ENCODE measurements at regions not wholly inside any gene's neighbourhood (a gene's known extent, or its start where the extent isn't known, plus 50 kb on each side); places are given as distances from the start of the nearest gene placed in this dataset.

DNA sequence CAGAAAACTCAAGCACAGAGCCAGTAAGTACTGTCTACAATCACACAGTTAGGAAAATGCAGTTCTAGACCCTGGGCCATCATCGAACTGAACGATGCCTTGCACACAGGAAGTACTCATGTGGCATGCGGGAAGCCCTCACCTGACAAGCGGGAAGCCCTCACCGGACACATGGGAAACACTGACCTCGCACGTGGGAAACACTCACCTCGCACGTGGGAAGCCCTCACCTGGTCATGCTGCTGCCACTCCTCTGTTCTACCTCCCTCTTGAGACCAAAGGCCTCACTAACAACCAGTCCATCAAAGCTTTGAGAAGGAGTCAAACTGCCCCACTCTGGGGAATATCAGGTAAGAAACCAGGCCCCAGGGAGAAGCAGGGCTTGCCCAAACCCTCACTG is 105.6 kb upstream of the PTPRT start:
- ChIA-PET CTCF (no interaction called here), POLR2A (no interaction called here)
- TF ChIP-seq, protein P1, sequence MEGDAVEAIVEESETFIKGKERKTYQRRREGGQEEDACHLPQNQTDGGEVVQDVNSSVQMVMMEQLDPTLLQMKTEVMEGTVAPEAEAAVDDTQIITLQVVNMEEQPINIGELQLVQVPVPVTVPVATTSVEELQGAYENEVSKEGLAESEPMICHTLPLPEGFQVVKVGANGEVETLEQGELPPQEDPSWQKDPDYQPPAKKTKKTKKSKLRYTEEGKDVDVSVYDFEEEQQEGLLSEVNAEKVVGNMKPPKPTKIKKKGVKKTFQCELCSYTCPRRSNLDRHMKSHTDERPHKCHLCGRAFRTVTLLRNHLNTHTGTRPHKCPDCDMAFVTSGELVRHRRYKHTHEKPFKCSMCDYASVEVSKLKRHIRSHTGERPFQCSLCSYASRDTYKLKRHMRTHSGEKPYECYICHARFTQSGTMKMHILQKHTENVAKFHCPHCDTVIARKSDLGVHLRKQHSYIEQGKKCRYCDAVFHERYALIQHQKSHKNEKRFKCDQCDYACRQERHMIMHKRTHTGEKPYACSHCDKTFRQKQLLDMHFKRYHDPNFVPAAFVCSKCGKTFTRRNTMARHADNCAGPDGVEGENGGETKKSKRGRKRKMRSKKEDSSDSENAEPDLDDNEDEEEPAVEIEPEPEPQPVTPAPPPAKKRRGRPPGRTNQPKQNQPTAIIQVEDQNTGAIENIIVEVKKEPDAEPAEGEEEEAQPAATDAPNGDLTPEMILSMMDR (IDR thresholded peaks at IDR 0.05; ENCODE audit: low read depth, low read length), result no peak
- Histone ChIP-seq H3K27ac (ENCODE audit: low read depth, low read length) (no peak overlapping the region), H3K27me3 (ENCODE audit: control insufficient read depth, insufficient read depth, low read length) (no peaks in the 10 kb centered on the region), H3K9me3 (ENCODE audit: control insufficient read depth, insufficient read depth, low read length) (no peaks in the 10 kb centered on the region), H3K4me3 (ENCODE audit: low read depth, low read length) (no peak overlapping the region)
- DNase-seq (ENCODE audit: low read depth, low spot score), result no peak

DNA sequence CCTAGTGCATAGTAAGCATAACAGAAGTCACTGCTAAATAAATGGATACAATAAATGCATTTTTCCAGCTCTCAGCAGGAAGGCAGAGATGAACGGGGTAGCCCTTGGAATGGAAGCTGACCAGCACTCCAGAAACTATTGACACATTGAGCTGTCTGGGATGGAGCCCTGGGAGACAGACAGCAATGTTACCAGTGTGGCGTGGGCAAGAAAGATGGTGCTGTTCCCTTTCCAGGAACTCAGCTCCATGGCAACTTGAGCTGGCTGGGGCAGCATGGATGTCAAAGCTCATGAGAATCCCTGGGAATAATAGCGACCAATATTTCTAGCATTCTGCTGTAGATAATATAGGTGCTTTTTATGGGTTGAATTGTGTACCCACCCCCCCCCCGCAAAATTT is 104.3 kb upstream of the PTPRT start:
- no peak for DNase-seq (ENCODE audit: low read depth, low spot score)
- Histone ChIP-seq H3K27ac (ENCODE audit: low read depth, low read length) (no peak overlapping the region), H3K27me3 (ENCODE audit: control insufficient read depth, insufficient read depth, low read length) (no peaks in the 10 kb centered on the region), H3K4me3 (ENCODE audit: low read depth, low read length) (no peak overlapping the region), H3K9me3 (ENCODE audit: control insufficient read depth, insufficient read depth, low read length) (no peaks in the 10 kb centered on the region)
- ChIA-PET POLR2A (no interaction called here), CTCF (no interaction called here)
- TF ChIP-seq, protein P1 (IDR thresholded peaks at IDR 0.05; ENCODE audit: low read depth, low read length), result no peak

DNA sequence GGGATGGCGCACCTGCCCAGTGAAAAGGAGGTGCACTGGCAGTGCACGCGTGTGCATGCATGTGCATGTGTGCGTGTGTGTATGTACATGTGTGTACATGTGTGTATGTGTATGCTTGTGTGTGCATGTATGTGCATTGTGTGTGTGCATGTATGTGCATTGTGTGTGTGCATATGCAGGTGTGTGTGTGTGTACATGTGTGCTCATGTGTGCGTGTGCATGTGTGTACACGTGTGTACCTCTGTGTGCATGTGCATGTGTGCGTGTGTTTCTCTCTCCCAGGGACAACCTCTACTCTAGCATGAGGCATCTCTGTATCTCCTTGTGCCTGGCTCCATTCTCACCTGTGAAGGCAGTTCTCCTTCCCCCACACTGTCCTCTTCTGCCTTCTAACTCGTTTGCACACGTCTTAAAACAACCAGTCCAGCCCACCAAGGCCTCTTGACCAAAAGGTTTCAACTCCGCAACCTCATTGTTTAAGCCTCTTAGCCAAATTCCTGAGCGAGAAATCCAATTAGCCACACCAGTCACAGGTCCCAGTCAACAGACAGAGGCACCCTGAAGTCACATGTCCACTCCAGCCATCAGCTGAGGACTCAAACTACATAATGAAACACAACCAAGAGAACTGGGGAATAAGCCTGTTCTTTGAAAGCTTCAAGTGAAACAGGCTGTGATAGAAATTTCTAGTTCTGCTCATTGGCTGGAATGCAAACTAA is 103.5 kb upstream of the PTPRT start:
- Histone ChIP-seq H3K9me3 (ENCODE audit: control insufficient read depth, insufficient read depth, low read length) (no peaks in the 10 kb centered on the region), H3K27ac (ENCODE audit: low read depth, low read length) (no peak overlapping the region), H3K27me3 (ENCODE audit: control insufficient read depth, insufficient read depth, low read length) (no peaks in the 10 kb centered on the region), H3K4me3 (ENCODE audit: low read depth, low read length) (no peak overlapping the region)
- TF ChIP-seq, protein P1 (IDR thresholded peaks at IDR 0.05; ENCODE audit: low read depth, low read length), result no peak
- no peak for DNase-seq (ENCODE audit: low read depth, low spot score)
- CTCF ChIA-PET, result no interaction called here
- POLR2A ChIA-PET, result no interaction called here

DNA sequence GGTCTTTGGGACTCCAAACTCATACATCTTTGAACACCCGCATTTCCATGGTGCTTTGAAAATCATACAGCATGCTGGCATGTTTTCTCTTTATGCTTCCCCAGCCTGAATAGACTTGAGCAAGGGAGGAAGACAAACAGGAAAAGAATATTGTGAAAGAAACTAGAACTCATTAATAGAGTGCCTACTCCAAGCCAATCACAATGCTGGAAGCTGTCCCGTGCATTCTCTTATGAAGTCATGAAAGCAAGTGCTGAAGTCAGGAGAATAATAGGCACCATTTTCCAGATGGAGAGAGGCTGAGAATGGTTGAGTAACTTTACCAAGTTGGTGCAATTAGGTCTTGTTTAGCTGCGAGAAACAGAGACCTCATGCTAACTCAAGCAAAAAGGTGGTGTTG is 102.5 kb upstream of the PTPRT start:
- no peaks in the 10 kb centered on the region for H3K9me3 ChIP-seq (ENCODE audit: control insufficient read depth, insufficient read depth, low read length)
- DNase-seq (ENCODE audit: low read depth, low spot score), result no peak
- POLR2A ChIA-PET, result no interaction called here
- no peak overlapping the region for H3K4me3 ChIP-seq (ENCODE audit: low read depth, low read length)
- H3K27me3 ChIP-seq (ENCODE audit: control insufficient read depth, insufficient read depth, low read length), result no peaks in the 10 kb centered on the region
- no peak overlapping the region for H3K27ac ChIP-seq (ENCODE audit: low read depth, low read length)
- CTCF ChIA-PET, result no interaction called here
- TF ChIP-seq, protein P1 (IDR thresholded peaks at IDR 0.05; ENCODE audit: low read depth, low read length), result no peak

DNA sequence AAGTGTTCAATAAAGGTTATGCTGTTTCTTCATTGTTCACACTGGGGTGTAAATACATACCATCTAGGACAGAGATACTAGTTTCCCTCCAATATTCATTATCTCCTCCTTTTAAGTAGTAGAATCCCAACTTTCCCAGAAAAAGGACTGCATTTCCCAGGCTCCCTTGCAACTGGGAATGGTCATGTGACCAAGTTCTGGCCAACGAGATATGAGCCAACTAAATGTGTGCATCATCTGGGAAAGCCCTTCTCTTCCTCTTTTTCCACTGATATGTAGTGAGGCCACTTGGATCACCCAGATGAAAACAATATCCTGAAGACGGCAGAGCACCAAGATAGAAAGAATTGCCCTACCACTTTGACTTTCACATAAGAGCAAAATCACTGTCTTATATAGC is 97.9 kb upstream of the PTPRT start:
- TF ChIP-seq, protein P1 (IDR thresholded peaks at IDR 0.05; ENCODE audit: low read depth, low read length), result no peak
- Histone ChIP-seq H3K27ac (ENCODE audit: low read depth, low read length) (no peak overlapping the region), H3K27me3 (ENCODE audit: control insufficient read depth, insufficient read depth, low read length) (no peaks in the 10 kb centered on the region), H3K4me3 (ENCODE audit: low read depth, low read length) (no peak overlapping the region), H3K9me3 (ENCODE audit: control insufficient read depth, insufficient read depth, low read length) (no peaks in the 10 kb centered on the region)
- no peak for DNase-seq (ENCODE audit: low read depth, low spot score)
- ChIA-PET CTCF (no interaction called here), POLR2A (no interaction called here)

Measured in AG04450 (cell line).